RWPE1 (cell line): ENCODE measurements at regions not wholly inside any gene's neighbourhood (a gene's known extent, or its start where the extent isn't known, plus 50 kb on each side); places are given as distances from the start of the nearest gene placed in this dataset.

Experiments
- CTCF ChIA-PET: fragments of 350-600 bp; sonication (Branson Sonifier 250); formaldehyde crosslinking; extraction: SDS; loops from one replicate; lab custom pipeline; 2021; lab: Yijun Ruan, JAX
- POLR2A ChIA-PET: fragments of 400-600 bp; formaldehyde crosslinking; extraction: SDS; loops from one replicate; lab custom pipeline; 2020; ENCODE audit warnings: antibody characterized with exemption; ENCODE audit not compliant: low non-redundant PET; lab: Yijun Ruan, JAX
- DNase-seq: peaks from one replicate; pipeline ENCODE4 v3.0.0; 2012; ENCODE audit warnings: low spot score
- H3K27ac ChIP-seq: fragments of 450-650 bp; 2 replicates; pipeline ENCODE4 v1.5.1; 2017
- TF ChIP-seq, protein P1 (sequence below): fragments of 450-650 bp; conservative IDR thresholded peaks from 2 replicates; pipeline ENCODE4 v1.5.1; 2017; ENCODE audit warnings: low read depth, mild to moderate bottlenecking

DNA sequence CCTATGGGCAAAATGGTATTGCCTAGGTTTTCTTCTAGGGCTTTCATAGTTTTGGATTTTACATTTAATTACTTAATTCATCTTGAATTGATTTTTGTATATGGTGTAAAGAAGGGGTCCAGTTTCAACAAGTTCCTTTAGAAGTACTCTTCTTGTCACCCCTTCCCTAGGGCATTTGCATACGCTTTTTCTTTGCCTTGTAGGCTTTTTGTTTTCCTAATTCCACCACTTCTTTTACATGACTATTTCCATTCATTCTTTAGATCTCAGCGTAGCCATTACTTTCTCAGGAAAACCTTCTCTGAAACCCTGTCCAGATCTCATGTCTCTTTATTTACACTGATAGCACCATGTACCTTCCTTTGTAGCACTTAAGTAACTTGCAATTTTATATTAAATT is 648.6 kb downstream of the XPNPEP1 start:
- DNase-seq = no peak
- ChIA-PET CTCF (no interaction called here), POLR2A (no interaction called here)
- TF ChIP-seq, protein P1, sequence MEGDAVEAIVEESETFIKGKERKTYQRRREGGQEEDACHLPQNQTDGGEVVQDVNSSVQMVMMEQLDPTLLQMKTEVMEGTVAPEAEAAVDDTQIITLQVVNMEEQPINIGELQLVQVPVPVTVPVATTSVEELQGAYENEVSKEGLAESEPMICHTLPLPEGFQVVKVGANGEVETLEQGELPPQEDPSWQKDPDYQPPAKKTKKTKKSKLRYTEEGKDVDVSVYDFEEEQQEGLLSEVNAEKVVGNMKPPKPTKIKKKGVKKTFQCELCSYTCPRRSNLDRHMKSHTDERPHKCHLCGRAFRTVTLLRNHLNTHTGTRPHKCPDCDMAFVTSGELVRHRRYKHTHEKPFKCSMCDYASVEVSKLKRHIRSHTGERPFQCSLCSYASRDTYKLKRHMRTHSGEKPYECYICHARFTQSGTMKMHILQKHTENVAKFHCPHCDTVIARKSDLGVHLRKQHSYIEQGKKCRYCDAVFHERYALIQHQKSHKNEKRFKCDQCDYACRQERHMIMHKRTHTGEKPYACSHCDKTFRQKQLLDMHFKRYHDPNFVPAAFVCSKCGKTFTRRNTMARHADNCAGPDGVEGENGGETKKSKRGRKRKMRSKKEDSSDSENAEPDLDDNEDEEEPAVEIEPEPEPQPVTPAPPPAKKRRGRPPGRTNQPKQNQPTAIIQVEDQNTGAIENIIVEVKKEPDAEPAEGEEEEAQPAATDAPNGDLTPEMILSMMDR = no peak
- H3K27ac ChIP-seq = no peak overlapping the region

GRCh38 chr10:109270173-109270572 is 653.1 kb downstream of the XPNPEP1 start:
- no peak overlapping the region for H3K27ac ChIP-seq
- POLR2A ChIA-PET = no interaction called here
- TF ChIP-seq, protein P1 = no peak
- CTCF ChIA-PET = no interaction called here
- no peak for DNase-seq

DNA sequence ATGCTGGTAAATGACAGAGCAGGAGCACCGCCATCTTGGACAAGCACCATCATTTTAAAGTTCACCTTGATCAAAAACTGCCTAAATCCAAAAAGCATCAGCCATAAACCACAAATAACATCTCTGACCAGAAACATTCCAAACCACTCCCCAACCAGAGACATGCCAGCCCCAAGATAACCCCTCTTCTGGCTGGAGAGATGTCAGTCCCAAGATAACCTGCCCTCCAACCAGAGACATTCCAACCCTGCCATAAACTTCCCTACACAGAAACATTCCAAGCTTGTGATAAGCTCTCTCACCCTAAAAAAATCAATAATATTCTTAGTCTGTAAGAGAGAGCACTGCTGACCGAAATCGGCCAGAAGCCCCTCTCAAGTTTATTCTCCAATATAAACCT is 659.3 kb downstream of the XPNPEP1 start:
- ChIA-PET POLR2A (no interaction called here), CTCF (no interaction called here)
- TF ChIP-seq, protein P1 = no peak
- no peak for DNase-seq
- no peak overlapping the region for H3K27ac ChIP-seq

GRCh38 chr10:109261231-109261630 is 662.1 kb downstream of the XPNPEP1 start:
- TF ChIP-seq, protein P1 = no peak
- no peak overlapping the region for H3K27ac ChIP-seq
- ChIA-PET POLR2A (no interaction called here), CTCF (no interaction called here)
- DNase-seq = no peak

DNA sequence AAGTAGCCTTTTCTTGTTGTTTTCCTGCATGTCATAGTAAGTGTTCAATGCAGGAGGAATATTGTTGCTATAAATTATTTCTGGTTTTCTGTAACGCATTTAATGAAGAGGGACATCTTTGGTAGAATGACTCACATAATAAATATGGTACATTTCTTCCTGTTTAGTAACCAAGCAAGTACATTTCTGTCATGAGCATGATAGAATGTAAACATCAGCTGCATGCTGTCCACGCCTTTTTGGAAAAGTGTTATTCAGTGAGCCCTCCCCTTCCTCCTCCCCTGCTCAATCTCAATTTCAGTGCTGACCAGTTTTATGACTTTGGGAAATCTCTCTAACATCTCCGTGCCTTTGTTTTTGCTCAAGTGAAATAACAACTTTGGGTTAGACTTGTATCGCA is 664.0 kb downstream of the XPNPEP1 start:
- CTCF ChIA-PET = no interaction called here
- POLR2A ChIA-PET = no interaction called here
- no peak for DNase-seq
- TF ChIP-seq, protein P1 = no peak
- no peak overlapping the region for H3K27ac ChIP-seq

- CTCF ChIA-PET = no interaction called here
- POLR2A ChIA-PET = no interaction called here
Observed at GRCh38 chr10:109253306-109253705, 670.0 kb downstream of the XPNPEP1 start.

More at GRCh38 chr10:109253306-109253705, 670.0 kb downstream of the XPNPEP1 start:
- H3K27ac ChIP-seq = no peak overlapping the region
- TF ChIP-seq, protein P1 = no peak
- no peak for DNase-seq
